ENCODE measurements at regions not wholly inside any gene's neighbourhood (a gene's known extent, or its start where the extent isn't known, plus 50 kb on each side); places are given as distances from the start of the nearest gene placed in this dataset.

DNA sequence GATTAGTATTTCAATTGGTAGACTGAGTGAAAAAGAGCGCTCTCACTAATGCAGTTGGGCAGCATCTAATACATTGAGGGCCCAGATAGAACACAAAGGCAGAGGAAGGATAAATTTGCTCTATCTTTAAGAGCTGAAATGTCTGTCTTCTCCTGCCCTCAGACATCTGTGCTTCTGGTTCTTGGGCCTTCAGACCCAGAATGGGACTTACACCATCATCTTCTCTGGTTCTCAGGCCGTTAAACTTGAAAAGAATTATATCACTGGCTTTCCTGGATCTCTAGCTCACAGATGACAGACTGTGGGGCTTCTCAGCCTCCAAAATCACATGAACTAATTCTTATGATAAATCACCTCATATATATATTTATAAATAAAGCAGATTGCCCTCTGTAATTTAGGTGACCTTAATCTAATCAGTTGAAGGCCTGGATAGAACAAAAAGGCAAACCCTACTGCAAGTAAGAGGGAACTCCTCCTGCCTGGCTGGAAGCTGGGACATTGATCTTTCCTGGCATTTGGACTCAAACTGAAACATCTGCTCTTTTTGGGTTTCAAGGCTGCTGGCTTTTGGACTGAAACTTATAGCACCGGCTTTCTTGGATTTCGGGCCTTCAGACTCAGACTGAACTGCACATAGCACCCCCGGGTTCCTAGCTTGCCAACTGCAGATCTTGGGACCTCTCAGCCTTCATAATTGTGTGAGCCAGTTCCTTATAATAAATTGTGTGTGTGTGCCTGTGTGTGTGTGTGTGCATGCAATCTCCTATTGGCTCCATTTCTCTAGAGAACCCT lies 390.4 kb upstream of the PLXNA2 start:
- Histone ChIP-seq H3K4me1 (ENCODE audit: insufficient read depth, poor library complexity, severe bottlenecking) (no peaks in the 10 kb centered on the region), H3K27ac (ENCODE audit: poor library complexity, severe bottlenecking) (no peak overlapping the region), H3K9me3 (ENCODE audit: severe bottlenecking) (no peaks in the 10 kb centered on the region), H3K27me3 (ENCODE audit: insufficient read depth, poor library complexity, severe bottlenecking) (no peaks in the 10 kb centered on the region), H3K36me3 (ENCODE audit: low read depth) (no peaks in the 10 kb centered on the region), H3K4me3 (ENCODE audit: severe bottlenecking) (no peak overlapping the region)
- ATAC-seq (ENCODE audit: low read depth): no peak
- DNase-seq (ENCODE audit: low spot score): no peak
- no peak for TF ChIP-seq CTCF (IDR thresholded peaks at IDR 0.05; ENCODE audit: poor library complexity, severe bottlenecking)

DNA sequence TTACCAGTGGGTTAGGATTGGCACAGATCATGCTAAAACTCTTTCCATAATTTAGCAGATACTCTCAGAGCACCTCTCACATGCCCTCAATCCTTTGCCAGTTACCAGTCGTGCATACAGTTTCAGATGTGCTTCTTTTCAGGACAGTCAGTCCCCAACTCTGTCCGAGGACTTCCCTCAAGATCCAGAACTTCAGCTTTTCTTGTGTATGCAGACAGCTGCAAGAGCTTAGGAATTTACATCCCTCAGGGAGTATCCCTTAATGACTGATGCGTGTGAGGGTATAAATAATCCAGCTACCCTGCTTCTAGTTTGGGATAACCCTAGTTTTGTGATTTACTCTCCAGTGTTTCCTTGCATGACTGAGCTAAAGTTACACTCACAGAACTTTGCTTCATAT lies 393.0 kb upstream of the PLXNA2 start:
- H3K27ac ChIP-seq (ENCODE audit: poor library complexity, severe bottlenecking): no peak overlapping the region
- H3K27me3 ChIP-seq (ENCODE audit: insufficient read depth, poor library complexity, severe bottlenecking): no peaks in the 10 kb centered on the region
- no peaks in the 10 kb centered on the region for H3K4me1 ChIP-seq (ENCODE audit: insufficient read depth, poor library complexity, severe bottlenecking)
- DNase-seq (ENCODE audit: low spot score): no peak
- H3K9me3 ChIP-seq (ENCODE audit: severe bottlenecking): no peaks in the 10 kb centered on the region
- no peak for ATAC-seq (ENCODE audit: low read depth)
- no peak for TF ChIP-seq CTCF (IDR thresholded peaks at IDR 0.05; ENCODE audit: poor library complexity, severe bottlenecking)
- no peaks in the 10 kb centered on the region for H3K36me3 ChIP-seq (ENCODE audit: low read depth)
- H3K4me3 ChIP-seq (ENCODE audit: severe bottlenecking): no peak overlapping the region

GRCh38 chr1:208639382-208639781 lies 395.2 kb upstream of the PLXNA2 start:
- DNase-seq (ENCODE audit: low spot score) (no peak), ATAC-seq (ENCODE audit: low read depth) (no peak)
- Histone ChIP-seq H3K27me3 (ENCODE audit: insufficient read depth, poor library complexity, severe bottlenecking) (no peaks in the 10 kb centered on the region), H3K4me3 (ENCODE audit: severe bottlenecking) (no peak overlapping the region), H3K9me3 (ENCODE audit: severe bottlenecking) (no peaks in the 10 kb centered on the region), H3K27ac (ENCODE audit: poor library complexity, severe bottlenecking) (no peak overlapping the region), H3K36me3 (ENCODE audit: low read depth) (no peaks in the 10 kb centered on the region), H3K4me1 (ENCODE audit: insufficient read depth, poor library complexity, severe bottlenecking) (no peaks in the 10 kb centered on the region)
- no peak for TF ChIP-seq CTCF (IDR thresholded peaks at IDR 0.05; ENCODE audit: poor library complexity, severe bottlenecking)

DNA sequence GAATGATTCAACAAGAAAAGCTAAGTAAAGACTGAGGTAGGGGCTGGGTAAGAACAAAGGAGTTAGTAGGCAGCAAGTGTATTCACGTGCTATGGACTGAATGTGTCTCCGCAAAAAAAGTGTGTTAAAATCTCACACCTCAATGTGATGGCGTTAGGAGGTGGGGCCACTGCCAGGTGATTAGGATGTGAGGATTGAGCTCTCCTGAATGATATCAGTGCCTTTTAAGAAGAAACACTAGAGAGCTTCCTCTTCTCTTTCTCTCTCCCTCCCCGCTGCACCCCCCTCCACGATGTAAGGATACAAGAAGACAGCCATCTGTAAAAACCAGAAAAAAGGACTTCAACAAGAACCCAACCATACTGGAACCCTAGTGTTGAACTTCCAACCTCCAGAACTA lies 396.1 kb upstream of the PLXNA2 start:
- ATAC-seq (ENCODE audit: low read depth): no peak
- no peak overlapping the region for H3K4me3 ChIP-seq (ENCODE audit: severe bottlenecking)
- no peaks in the 10 kb centered on the region for H3K9me3 ChIP-seq (ENCODE audit: severe bottlenecking)
- H3K36me3 ChIP-seq (ENCODE audit: low read depth): no peaks in the 10 kb centered on the region
- H3K27ac ChIP-seq (ENCODE audit: poor library complexity, severe bottlenecking): no peak overlapping the region
- DNase-seq (ENCODE audit: low spot score): no peak
- no peaks in the 10 kb centered on the region for H3K27me3 ChIP-seq (ENCODE audit: insufficient read depth, poor library complexity, severe bottlenecking)
- H3K4me1 ChIP-seq (ENCODE audit: insufficient read depth, poor library complexity, severe bottlenecking): no peaks in the 10 kb centered on the region
- no peak for TF ChIP-seq CTCF (IDR thresholded peaks at IDR 0.05; ENCODE audit: poor library complexity, severe bottlenecking)

GRCh38 chr1:208641579-208642280 lies 397.5 kb upstream of the PLXNA2 start:
- H3K4me1 ChIP-seq (ENCODE audit: insufficient read depth, poor library complexity, severe bottlenecking): no peaks in the 10 kb centered on the region
- ATAC-seq (ENCODE audit: low read depth): no peak
- TF ChIP-seq CTCF (IDR thresholded peaks at IDR 0.05; ENCODE audit: poor library complexity, severe bottlenecking): no peak
- H3K4me3 ChIP-seq (ENCODE audit: severe bottlenecking): no peak overlapping the region
- DNase-seq (ENCODE audit: low spot score): no peak
- no peak overlapping the region for H3K27ac ChIP-seq (ENCODE audit: poor library complexity, severe bottlenecking)
- H3K9me3 ChIP-seq (ENCODE audit: severe bottlenecking): no peaks in the 10 kb centered on the region
- no peaks in the 10 kb centered on the region for H3K36me3 ChIP-seq (ENCODE audit: low read depth)
- no peaks in the 10 kb centered on the region for H3K27me3 ChIP-seq (ENCODE audit: insufficient read depth, poor library complexity, severe bottlenecking)

Data from RWPE2 (cell line).